Central memory CD4-positive, alpha-beta T cell (primary cell): ENCODE measurements at regions not wholly inside any gene's neighbourhood (a gene's known extent, or its start where the extent isn't known, plus 50 kb on each side); places are given as distances from the start of the nearest gene placed in this dataset.

Experiments
- DNase-seq: peaks from one replicate; pipeline ENCODE4 v3.0.0; 2022

- DNase-seq, result no peak
Measured at GRCh38 chr2:18423636-18424035, 136.8 kb downstream of the RDH14 start.

- no peak for DNase-seq
Measured at GRCh38 chr2:18422432-18423165, 137.9 kb downstream of the RDH14 start.

- no peak for DNase-seq
Measured at GRCh38 chr2:18413676-18414396, 146.6 kb downstream of the RDH14 start.

- DNase-seq, result no peak
Measured at GRCh38 chr2:18412980-18413675, 147.3 kb downstream of the RDH14 start.

GRCh38 chr2:18411626-18412025 lies 148.8 kb downstream of the RDH14 start:
- DNase-seq, result no peak

- no peak for DNase-seq
Measured at GRCh38 chr2:18410543-18410942, 149.9 kb downstream of the RDH14 start.

GRCh38 chr2:18408638-18409037 lies 151.8 kb downstream of the RDH14 start:
- DNase-seq, result no peak

GRCh38 chr2:18406219-18406618 lies 154.2 kb downstream of the RDH14 start:
- DNase-seq, result no peak

GRCh38 chr2:18404708-18405107 lies 155.7 kb downstream of the RDH14 start:
- no peak for DNase-seq

GRCh38 chr2:18403921-18404522 lies 156.4 kb downstream of the RDH14 start:
- no peak for DNase-seq

- no peak for DNase-seq
Measured at GRCh38 chr2:18402831-18403230, 157.6 kb downstream of the RDH14 start.

GRCh38 chr2:18401471-18401870 lies 159.0 kb downstream of the RDH14 start:
- no peak for DNase-seq

- DNase-seq, result no peak
Measured at GRCh38 chr2:18399601-18400000, 160.9 kb downstream of the RDH14 start.

- DNase-seq, result no peak
Measured at GRCh38 chr2:18398833-18399232, 161.6 kb downstream of the RDH14 start.

- DNase-seq, result no peak
Measured at GRCh38 chr2:18396329-18397010, 164.0 kb downstream of the RDH14 start.

- DNase-seq, result no peak
Measured at GRCh38 chr2:18395555-18395954, 164.9 kb downstream of the RDH14 start.

- DNase-seq, result peak; percentile 15
Measured at GRCh38 chr2:18387441-18388206, 172.8 kb downstream of the RDH14 start.

GRCh38 chr2:18384242-18384641 lies 176.2 kb downstream of the RDH14 start:
- DNase-seq, result no peak

GRCh38 chr2:18381386-18381785 lies 179.1 kb downstream of the RDH14 start:
- no peak for DNase-seq

GRCh38 chr2:18380321-18380720 lies 180.1 kb downstream of the RDH14 start:
- no peak for DNase-seq

- DNase-seq, result no peak
Measured at GRCh38 chr2:18379870-18380269, 180.6 kb downstream of the RDH14 start.
